GM12864 (cell line): ENCODE measurements at regions not wholly inside any gene's neighbourhood (a gene's known extent, or its start where the extent isn't known, plus 50 kb on each side); places are given as distances from the start of the nearest gene placed in this dataset.

Source experiments
- DNase-seq: peaks from one replicate; pipeline ENCODE4 v3.0.0-alpha.2; 2011; ENCODE audit warnings: low read depth
- H3K4me3 ChIP-seq: 2 replicates; pipeline ENCODE4 v1.5.1; 2011; ENCODE audit warnings: mild to moderate bottlenecking, low read depth, low read length, control low read depth
- TF ChIP-seq, protein P1 (sequence below): IDR thresholded peaks from 2 replicates; pipeline ENCODE4 v1.5.1; 2011; ENCODE audit warnings: low read depth, mild to moderate bottlenecking, moderate library complexity, low read length, control low read depth, inconsistent platforms; ENCODE audit errors: missing control alignments

DNA sequence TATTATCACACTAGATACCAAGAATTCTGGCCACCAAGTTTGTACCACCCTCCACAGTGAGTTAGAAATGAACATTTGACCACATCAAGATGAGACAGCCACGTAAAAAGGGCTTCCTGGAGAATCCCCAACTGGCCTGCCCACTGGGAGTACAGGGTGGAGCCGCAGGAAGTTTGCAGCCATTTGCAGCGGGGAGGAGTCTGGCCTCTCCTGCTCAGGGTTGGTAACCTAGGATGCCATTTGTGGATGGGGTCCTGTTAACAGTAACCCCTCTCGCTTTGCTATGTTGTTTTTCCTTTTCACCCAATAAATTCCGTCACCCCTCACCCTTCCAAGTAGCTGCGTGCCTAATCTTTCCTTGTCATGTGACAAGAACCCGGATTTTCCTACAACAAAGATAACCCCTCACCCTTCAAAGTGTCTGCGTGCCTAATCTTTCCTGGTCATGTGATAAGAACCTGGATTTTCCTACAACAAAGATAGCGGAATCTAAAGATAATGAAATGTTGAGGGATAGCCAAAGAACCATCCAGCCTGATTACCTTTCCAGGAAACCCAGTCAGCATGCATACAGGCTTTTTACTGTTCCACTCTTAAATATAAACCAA is 245.4 kb downstream of the NAF1 start:
- H3K4me3 ChIP-seq: no peak overlapping the region
- TF ChIP-seq, protein P1, sequence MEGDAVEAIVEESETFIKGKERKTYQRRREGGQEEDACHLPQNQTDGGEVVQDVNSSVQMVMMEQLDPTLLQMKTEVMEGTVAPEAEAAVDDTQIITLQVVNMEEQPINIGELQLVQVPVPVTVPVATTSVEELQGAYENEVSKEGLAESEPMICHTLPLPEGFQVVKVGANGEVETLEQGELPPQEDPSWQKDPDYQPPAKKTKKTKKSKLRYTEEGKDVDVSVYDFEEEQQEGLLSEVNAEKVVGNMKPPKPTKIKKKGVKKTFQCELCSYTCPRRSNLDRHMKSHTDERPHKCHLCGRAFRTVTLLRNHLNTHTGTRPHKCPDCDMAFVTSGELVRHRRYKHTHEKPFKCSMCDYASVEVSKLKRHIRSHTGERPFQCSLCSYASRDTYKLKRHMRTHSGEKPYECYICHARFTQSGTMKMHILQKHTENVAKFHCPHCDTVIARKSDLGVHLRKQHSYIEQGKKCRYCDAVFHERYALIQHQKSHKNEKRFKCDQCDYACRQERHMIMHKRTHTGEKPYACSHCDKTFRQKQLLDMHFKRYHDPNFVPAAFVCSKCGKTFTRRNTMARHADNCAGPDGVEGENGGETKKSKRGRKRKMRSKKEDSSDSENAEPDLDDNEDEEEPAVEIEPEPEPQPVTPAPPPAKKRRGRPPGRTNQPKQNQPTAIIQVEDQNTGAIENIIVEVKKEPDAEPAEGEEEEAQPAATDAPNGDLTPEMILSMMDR: no peak
- DNase-seq: no peak

DNA sequence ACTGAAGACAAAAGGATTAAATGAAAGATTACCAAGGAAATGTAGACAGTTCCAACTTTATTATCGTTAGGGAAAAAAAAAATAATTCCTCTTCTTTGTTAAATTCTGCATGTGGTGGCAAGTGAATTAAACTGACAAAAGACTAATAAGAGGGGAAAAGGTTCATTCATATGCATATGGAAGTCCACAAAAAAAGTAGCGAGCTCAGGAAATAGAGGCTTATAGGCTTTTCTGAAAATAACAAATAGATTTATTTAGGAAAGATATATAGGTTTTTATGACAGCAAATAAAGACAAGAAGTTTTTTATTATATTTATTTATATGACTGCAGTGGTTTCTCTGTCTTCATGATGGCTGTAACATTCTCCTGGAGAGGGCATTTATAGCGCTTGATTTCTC is 246.0 kb downstream of the NAF1 start:
- DNase-seq: no peak
- no peak overlapping the region for H3K4me3 ChIP-seq
- TF ChIP-seq, protein P1: no peak

DNA sequence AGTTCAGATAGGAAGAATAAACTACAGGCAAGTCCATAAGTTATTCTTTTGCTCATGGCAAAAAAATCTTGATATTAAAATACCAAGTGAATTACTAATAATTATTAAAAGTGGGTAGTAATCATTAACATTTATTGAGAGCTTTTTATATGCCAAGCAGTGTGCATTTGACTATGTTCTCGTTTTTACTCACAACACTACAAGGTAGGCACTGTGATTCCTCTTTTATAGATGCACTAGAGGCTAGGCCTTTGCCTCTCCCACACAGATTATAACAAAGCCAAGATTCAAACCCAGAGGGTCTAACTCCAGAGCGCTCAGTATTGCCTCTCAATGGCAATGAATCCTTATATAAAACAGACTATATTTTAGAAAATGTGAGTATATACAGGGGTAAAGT is 254.2 kb downstream of the NAF1 start:
- TF ChIP-seq, protein P1: no peak
- no peak overlapping the region for H3K4me3 ChIP-seq
- DNase-seq: no peak

DNA sequence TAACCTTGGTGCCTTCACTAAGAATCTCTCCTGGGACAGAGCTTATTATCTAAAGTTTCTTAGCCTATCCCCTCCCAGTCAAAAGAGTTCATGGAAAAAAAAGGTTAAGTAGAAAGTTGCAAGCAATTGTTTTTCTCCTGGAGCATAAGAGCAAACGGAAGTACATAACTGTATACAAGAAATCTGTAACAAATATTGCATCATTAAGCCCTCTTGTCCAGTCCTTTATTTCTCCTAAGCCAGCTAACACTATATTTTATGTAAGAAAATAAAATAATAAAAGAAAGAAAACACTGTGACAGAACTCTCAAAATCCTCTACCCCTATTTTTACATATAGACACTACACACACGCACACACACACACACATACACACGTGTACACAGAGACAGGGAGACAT is 255.3 kb downstream of the NAF1 start:
- TF ChIP-seq, protein P1: no peak
- no peak for DNase-seq
- H3K4me3 ChIP-seq: no peak overlapping the region

DNA sequence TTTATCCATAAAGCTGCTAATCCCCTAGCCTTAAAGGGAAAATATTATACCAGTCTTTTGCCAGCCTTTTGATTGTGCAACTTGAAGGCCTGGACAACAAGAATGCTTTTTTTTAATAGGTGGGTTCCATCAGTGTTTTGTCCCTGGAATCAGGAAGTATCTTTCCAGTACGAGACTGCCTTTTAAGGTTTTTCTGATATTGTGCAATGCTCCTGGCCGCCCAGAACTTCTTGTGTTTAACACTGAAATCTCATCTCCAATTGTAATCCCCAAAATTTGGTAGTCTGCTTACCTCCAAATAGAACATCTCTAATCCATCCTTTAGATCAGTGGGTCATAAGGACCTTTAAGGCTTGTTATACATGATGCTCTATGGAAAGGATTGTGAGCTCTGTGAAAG is 256.7 kb downstream of the NAF1 start:
- TF ChIP-seq, protein P1: no peak
- DNase-seq: no peak

DNA sequence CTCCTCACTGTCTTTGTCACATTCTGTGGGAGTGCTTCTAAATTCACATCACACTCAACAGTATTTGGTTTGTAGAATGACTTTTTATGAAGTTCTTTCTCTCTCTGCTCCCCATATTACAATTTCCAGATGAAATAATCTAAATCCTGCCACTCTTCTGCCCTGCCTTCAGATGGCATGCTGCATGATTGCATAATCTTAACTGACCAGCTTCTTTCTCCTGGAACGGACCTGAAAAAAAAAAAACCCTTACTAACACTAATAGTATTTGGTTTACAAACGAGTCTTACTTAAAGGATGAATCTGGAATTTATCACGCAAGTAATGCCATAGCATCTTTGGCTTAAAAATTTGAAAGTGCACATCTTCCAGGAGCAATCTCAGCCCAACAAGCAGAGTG is 272.3 kb downstream of the NAF1 start:
- no peak for DNase-seq
- TF ChIP-seq, protein P1: no peak
- no peak overlapping the region for H3K4me3 ChIP-seq

More for the DNA sequence above, 256.7 kb downstream of the NAF1 start:
- H3K4me3 ChIP-seq: no peak overlapping the region
